Fibroblast of the aortic adventitia (primary cell): ENCODE measurements at regions not wholly inside any gene's neighbourhood (a gene's known extent, or its start where the extent isn't known, plus 50 kb on each side); places are given as distances from the start of the nearest gene placed in this dataset.
"Not testable (repeated sequence)": the region's sequence is repeated elsewhere in the genome, so short reads cannot be mapped to it uniquely, and the experiment has no call there.

ENCODE experiments used
- DNase-seq: peaks from one replicate; pipeline ENCODE4 v3.0.0-alpha.2; 2010; ENCODE audit warnings: low read depth
- H3K4me3 ChIP-seq: 2 replicates; pipeline ENCODE4 v1.5.1; 2011; ENCODE audit warnings: low read depth, mild to moderate bottlenecking, control low read depth, low read length, moderate library complexity
- CTCF ChIP-seq: IDR thresholded peaks from 2 replicates; pipeline ENCODE4 v1.5.1; 2011; ENCODE audit warnings: mild to moderate bottlenecking, low read length, control low read depth, inconsistent platforms; ENCODE audit not compliant: insufficient read depth

GRCh38 chr4:151581570-151581969 lies 172.6 kb downstream of the FHIP1A start:
- H3K4me3 ChIP-seq, result no peak overlapping the region
- no peak for TF ChIP-seq CTCF
- DNase-seq, result no peak

- TF ChIP-seq CTCF, result no peak
These were observed 173.1 kb downstream of the FHIP1A start for GRCh38 chr4:151582098-151582497.

GRCh38 chr4:151583157-151583914 lies 174.4 kb downstream of the FHIP1A start:
- no peak overlapping the region for H3K4me3 ChIP-seq
- no peak for DNase-seq
- TF ChIP-seq CTCF, result no peak

More at GRCh38 chr4:151582098-151582497, 173.1 kb downstream of the FHIP1A start:
- DNase-seq, result no peak
- no peak overlapping the region for H3K4me3 ChIP-seq

GRCh38 chr4:151584101-151584500 lies 175.1 kb downstream of the FHIP1A start:
- TF ChIP-seq CTCF, result no peak
- H3K4me3 ChIP-seq, result no peak overlapping the region
- DNase-seq, result no peak

GRCh38 chr4:151595629-151596028 lies 165.2 kb downstream of the GATB start:
- DNase-seq, H3K4me3 ChIP-seq: not testable (repeated sequence)

GRCh38 chr4:151597691-151598090 lies 163.1 kb downstream of the GATB start:
- DNase-seq, H3K4me3 ChIP-seq: not testable (repeated sequence)

- TF ChIP-seq CTCF, result no peak
- DNase-seq, result no peak
- no peak overlapping the region for H3K4me3 ChIP-seq
These were observed 160.9 kb downstream of the GATB start for GRCh38 chr4:151599863-151600262.

- DNase-seq, result no peak
- TF ChIP-seq CTCF, result no peak
- H3K4me3 ChIP-seq, result no peak overlapping the region
These were observed 160.4 kb downstream of the GATB start for GRCh38 chr4:151600432-151600831.
